Testis (tissue), 2 donors: ENCODE measurements at regions not wholly inside any gene's neighbourhood (a gene's known extent, or its start where the extent isn't known, plus 50 kb on each side); places are given as distances from the start of the nearest gene placed in this dataset.
"Not testable (repeated sequence)": the region's sequence is repeated elsewhere in the genome, so short reads cannot be mapped to it uniquely, and the experiment has no call there.

Source experiments
- POLR2A ChIP-seq: fragments of 450-650 bp; IDR thresholded peaks from one replicate; pipeline ENCODE4 v1.6.1; 2017; ENCODE audit warnings: antibody characterized with exemption, mild to moderate bottlenecking, moderate library complexity
- TF ChIP-seq, protein P1 (sequence below), 3 experiments: fragments of 450-650 bp in 2 of 3; fragments of 200-600 bp in 1 of 3; sonication (generic) in 1 of 3; IDR thresholded peaks; one replicate each; pipeline ENCODE4 v1.5.1; 2016 to 2019; ENCODE audit warnings: antibody characterized with exemption in 3 of 3, mild to moderate bottlenecking in 2 of 3, moderate library complexity in 1 of 3

DNA sequence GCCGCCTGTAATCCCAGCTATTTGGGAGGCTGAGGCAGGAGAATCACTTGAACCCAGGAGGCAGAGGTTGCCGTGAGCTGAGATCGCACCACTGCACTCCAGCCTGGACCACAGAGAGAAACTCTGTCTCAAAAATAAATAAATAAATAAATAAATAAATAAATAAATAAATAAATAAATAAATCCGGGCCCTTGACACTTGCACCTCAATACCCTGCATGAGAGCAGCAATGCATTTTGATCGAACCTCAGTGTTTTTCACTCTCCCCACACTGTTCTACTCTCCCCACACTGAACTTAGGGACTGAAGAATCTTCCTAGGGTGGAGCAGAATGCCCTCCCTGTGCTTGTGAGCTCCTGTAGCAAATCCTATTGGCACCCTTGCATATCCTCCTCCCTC, 114.3 kb upstream of the RAI2 start:
- TF ChIP-seq, protein P1, sequence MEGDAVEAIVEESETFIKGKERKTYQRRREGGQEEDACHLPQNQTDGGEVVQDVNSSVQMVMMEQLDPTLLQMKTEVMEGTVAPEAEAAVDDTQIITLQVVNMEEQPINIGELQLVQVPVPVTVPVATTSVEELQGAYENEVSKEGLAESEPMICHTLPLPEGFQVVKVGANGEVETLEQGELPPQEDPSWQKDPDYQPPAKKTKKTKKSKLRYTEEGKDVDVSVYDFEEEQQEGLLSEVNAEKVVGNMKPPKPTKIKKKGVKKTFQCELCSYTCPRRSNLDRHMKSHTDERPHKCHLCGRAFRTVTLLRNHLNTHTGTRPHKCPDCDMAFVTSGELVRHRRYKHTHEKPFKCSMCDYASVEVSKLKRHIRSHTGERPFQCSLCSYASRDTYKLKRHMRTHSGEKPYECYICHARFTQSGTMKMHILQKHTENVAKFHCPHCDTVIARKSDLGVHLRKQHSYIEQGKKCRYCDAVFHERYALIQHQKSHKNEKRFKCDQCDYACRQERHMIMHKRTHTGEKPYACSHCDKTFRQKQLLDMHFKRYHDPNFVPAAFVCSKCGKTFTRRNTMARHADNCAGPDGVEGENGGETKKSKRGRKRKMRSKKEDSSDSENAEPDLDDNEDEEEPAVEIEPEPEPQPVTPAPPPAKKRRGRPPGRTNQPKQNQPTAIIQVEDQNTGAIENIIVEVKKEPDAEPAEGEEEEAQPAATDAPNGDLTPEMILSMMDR (IDR thresholded peaks at IDR 0.05), result not testable (repeated sequence)
- TF ChIP-seq POLR2A, result not testable (repeated sequence)
